ENCODE measurements at regions not wholly inside any gene's neighbourhood (a gene's known extent, or its start where the extent isn't known, plus 50 kb on each side); places are given as distances from the start of the nearest gene placed in this dataset.

DNA sequence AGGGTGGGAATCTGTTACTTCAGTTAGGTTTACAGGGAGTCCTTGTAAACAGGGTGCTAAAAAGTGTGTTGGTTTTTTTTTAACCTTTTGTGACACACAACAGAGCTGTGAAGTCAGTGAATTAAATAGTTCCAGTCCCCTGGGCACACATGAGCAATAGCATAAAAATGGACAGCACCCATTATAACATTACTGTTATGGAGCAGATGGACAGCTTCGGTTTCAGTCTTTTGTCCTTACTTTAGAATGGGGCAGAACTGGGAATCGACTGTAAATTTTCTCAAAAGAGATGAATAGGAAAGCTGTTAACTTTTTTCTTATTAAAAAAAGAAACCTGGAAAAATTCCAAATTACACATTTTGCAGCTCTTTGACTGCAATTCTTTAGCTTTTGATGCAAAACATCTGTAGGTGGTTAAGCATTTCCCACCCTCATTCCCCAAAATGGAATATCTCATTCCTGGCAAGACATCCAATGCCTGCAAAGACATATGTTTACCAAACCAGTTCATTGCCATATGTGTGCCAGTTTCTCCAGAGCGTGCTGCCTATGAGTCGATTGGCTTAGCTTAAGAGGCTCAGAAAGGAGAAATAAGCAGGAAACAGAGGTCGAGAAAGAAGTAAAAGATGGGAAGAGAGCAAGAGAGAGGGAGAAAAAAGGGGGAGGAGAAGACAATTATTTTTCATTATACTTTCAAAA, 212.3 kb upstream of the TMEM161B start:
- Histone ChIP-seq H2BK5ac (ENCODE audit: low read depth, low read length, poor library complexity, severe bottlenecking) (no peak overlapping the region), H4K8ac (ENCODE audit: low read depth in 2 of 2, low read length in 2 of 2) (no peak overlapping the region), H2AFZ (replicated peaks; ENCODE audit: low read length, poor library complexity) (no peak overlapping the region), H2AK9ac (replicated peaks; ENCODE audit: low read depth, low read length, poor library complexity) (no peak overlapping the region), H2BK15ac (ENCODE audit: low read depth, low read length) (no peak overlapping the region), H3K4me1 (ENCODE audit: control insufficient read depth, insufficient read depth, low read length) (no peaks in the 10 kb centered on the region), H3K4me2 (ENCODE audit: low read depth, low read length) (no peak overlapping the region), H3K23ac (ENCODE audit: low read depth, low read length) (no peak overlapping the region), H2BK20ac (ENCODE audit: low read depth, low read length) (no peak overlapping the region), H3K4ac (ENCODE audit: low read depth, low read length) (no peak overlapping the region), H3K14ac (replicated peaks; ENCODE audit: low read depth, low read length) (no peak overlapping the region), H3K27me3 (ENCODE audit: control insufficient read depth, insufficient read depth, low read length) (no peaks in the 10 kb centered on the region), H4K5ac (ENCODE audit: low read depth, low read length) (no peak overlapping the region), H3K27ac (ENCODE audit: insufficient read depth, low read length) (no peak overlapping the region), H3K9me1 (ENCODE audit: insufficient read depth, low read length) (no peaks in the 10 kb centered on the region), H3K18ac (ENCODE audit: low read depth, low read length) (no peak overlapping the region), H3K9me3 (ENCODE audit: control insufficient read depth, insufficient read depth, low read length) (no peaks in the 10 kb centered on the region), H4K91ac (ENCODE audit: insufficient read depth, low read depth, low read length) (no peak overlapping the region), H3K36me3 (ENCODE audit: control insufficient read depth, insufficient read depth, low read length) (no peaks in the 10 kb centered on the region), H2AK5ac (ENCODE audit: low read depth, low read length) (no peak overlapping the region), H2BK120ac (ENCODE audit: low read depth, low read length) (no peak overlapping the region), H3K79me1 (ENCODE audit: low read depth in 1 of 2, low read length in 2 of 2) (no peaks in the 10 kb centered on the region), H3K9ac (ENCODE audit: low read depth, low read length) (no peak overlapping the region), H3K56ac (ENCODE audit: extremely low read depth, insufficient read depth, low read length) (no peak overlapping the region), H3K4me3 (ENCODE audit: insufficient read depth, low read depth, low read length) (no peak overlapping the region), H4K20me1 (ENCODE audit: insufficient read depth, low read length) (no peaks in the 10 kb centered on the region)
- TF ChIP-seq RFX5 (IDR thresholded peaks at IDR 0.05; ENCODE audit: low read depth, low read length) (no peak), MXI1 (IDR thresholded peaks at IDR 0.05; ENCODE audit: borderline replicate concordance, low read depth, low read length) (no peak), CHD1 (IDR thresholded peaks at IDR 0.05; ENCODE audit: low read depth, low read length) (no peak), RAD21 (IDR thresholded peaks at IDR 0.05; ENCODE audit: low read length) (no peak), CEBPB (IDR thresholded peaks at IDR 0.05; ENCODE audit: low read depth, low read length) (no peak), MAZ (IDR thresholded peaks at IDR 0.05; ENCODE audit: borderline replicate concordance, low read depth, low read length) (no peak), BHLHE40 (IDR thresholded peaks at IDR 0.05; ENCODE audit: low read depth, low read length) (no peak), SMC3 (IDR thresholded peaks at IDR 0.05; ENCODE audit: low read depth, low read length) (no peak), MAFK (IDR thresholded peaks at IDR 0.05; ENCODE audit: low read depth, low read length) (no peak), FOS (IDR thresholded peaks at IDR 0.05; ENCODE audit: low read depth, low read length) (no peak)
- TF ChIP-seq, protein P1, sequence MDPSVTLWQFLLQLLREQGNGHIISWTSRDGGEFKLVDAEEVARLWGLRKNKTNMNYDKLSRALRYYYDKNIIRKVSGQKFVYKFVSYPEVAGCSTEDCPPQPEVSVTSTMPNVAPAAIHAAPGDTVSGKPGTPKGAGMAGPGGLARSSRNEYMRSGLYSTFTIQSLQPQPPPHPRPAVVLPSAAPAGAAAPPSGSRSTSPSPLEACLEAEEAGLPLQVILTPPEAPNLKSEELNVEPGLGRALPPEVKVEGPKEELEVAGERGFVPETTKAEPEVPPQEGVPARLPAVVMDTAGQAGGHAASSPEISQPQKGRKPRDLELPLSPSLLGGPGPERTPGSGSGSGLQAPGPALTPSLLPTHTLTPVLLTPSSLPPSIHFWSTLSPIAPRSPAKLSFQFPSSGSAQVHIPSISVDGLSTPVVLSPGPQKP (IDR thresholded peaks at IDR 0.05; ENCODE audit: borderline replicate concordance, low read depth, low read length) = no peak
- TF ChIP-seq, protein P2, sequence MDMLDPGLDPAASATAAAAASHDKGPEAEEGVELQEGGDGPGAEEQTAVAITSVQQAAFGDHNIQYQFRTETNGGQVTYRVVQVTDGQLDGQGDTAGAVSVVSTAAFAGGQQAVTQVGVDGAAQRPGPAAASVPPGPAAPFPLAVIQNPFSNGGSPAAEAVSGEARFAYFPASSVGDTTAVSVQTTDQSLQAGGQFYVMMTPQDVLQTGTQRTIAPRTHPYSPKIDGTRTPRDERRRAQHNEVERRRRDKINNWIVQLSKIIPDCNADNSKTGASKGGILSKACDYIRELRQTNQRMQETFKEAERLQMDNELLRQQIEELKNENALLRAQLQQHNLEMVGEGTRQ (IDR thresholded peaks at IDR 0.05; ENCODE audit: low read depth, low read length) = no peak
- in situ Hi-C loops (cut with MboI; ENCODE audit: low sequenced_read_pairs) (no loop called here), dilution Hi-C loops (cut with HindIII; ENCODE audit: low sequenced_read_pairs, unreplicated experiment) (no loop called here), intact Hi-C loops (cut with micrococcal nuclease) (no loop called here)
- DNase-seq (no peak), ATAC-seq (ENCODE audit: low read depth) (no peak)
- POLR2A ChIA-PET (ENCODE audit: unreplicated experiment) = no interaction called here
- no CpG with 5 or more reads among the region's 5 CpGs for WGBS, 2 experiments (ENCODE audit: extremely low coverage in 2 of 2, insufficient read length in 1 of 2)
- CTCF ChIA-PET = interaction anchor here (0.6 to 0.7 kb wide), 2 partner anchors 163 to 186 kb away, joined by 3 to 11 read pairs; no protein-coding TSS in a partner anchor
- BruUV-seq (replicated peaks) = no TSS peak

Data from IMR-90 (cell line).